ENCODE measurements at regions not wholly inside any gene's neighbourhood (a gene's known extent, or its start where the extent isn't known, plus 50 kb on each side); places are given as distances from the start of the nearest gene placed in this dataset.

DNA sequence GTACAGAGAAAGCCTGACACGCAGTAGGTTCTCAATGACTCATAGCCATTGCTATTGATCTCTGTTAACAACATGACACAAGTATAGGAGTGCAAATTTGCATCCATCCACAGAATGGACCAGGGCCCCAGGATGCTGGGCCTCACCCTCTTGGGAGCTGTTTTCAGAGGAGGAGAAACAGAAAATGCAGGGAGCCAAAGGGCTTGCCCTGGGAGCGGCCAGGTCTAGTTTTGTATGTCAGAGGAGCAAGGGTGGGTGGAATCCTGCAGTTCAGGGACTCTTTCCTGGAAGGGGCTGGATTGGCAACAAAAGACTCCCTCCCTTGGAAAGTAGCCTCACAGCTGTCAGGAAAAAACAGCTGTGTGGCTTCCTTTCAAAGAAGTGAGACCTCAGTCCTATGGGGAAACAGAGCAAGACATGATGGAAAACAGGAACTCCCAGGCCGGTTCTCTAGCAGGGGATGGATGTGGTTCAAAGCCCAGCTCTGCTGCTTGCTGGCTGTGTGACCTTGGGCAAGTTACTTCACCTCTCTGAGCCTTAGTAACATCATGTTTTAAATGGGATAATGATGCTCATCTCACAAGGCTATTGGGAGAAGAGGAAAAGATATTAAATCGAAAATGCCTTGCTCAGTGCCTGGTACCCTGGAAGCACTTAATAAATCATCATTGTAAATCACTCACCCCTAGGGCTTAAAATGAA is 50.5 kb upstream of the SH3PXD2B start:
- no peak for DNase-seq
- H3K9ac ChIP-seq (ENCODE audit: low read length) = no peak overlapping the region
- no peak overlapping the region for H2AFZ ChIP-seq (ENCODE audit: low read length)
- H3K27ac ChIP-seq (ENCODE audit: low read length) = no peak overlapping the region
- TF ChIP-seq EZH2phosphoT487 (IDR thresholded peaks at IDR 0.05; ENCODE audit: low read length) = no peak
- TF ChIP-seq, protein P1, sequence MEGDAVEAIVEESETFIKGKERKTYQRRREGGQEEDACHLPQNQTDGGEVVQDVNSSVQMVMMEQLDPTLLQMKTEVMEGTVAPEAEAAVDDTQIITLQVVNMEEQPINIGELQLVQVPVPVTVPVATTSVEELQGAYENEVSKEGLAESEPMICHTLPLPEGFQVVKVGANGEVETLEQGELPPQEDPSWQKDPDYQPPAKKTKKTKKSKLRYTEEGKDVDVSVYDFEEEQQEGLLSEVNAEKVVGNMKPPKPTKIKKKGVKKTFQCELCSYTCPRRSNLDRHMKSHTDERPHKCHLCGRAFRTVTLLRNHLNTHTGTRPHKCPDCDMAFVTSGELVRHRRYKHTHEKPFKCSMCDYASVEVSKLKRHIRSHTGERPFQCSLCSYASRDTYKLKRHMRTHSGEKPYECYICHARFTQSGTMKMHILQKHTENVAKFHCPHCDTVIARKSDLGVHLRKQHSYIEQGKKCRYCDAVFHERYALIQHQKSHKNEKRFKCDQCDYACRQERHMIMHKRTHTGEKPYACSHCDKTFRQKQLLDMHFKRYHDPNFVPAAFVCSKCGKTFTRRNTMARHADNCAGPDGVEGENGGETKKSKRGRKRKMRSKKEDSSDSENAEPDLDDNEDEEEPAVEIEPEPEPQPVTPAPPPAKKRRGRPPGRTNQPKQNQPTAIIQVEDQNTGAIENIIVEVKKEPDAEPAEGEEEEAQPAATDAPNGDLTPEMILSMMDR (IDR thresholded peaks at IDR 0.05; ENCODE audit: low read length) = no peak
- no peaks in the 10 kb centered on the region for H3K4me1 ChIP-seq (ENCODE audit: low read length)
- H3K9me2 ChIP-seq (replicated peaks; ENCODE audit: insufficient read depth, low read length) = no peaks in the 10 kb centered on the region
- H3K27me3 ChIP-seq (replicated peaks; ENCODE audit: insufficient read depth, low read length) = no peaks in the 10 kb centered on the region
- H3K9me3 ChIP-seq (replicated peaks; ENCODE audit: insufficient read depth, low read length) = no peaks in the 10 kb centered on the region
- H3K4me2 ChIP-seq (ENCODE audit: low read depth, low read length) = no peak overlapping the region
- no peaks in the 10 kb centered on the region for H3K36me3 ChIP-seq (replicated peaks; ENCODE audit: insufficient read depth, low read length)
- no peaks in the 10 kb centered on the region for H3K79me2 ChIP-seq (ENCODE audit: low read length)
- H4K20me1 ChIP-seq (ENCODE audit: insufficient read depth, low read length) = no peaks in the 10 kb centered on the region
- H3F3A ChIP-seq (ENCODE audit: insufficient read depth, low read length) = no peaks in the 10 kb centered on the region
- no peak overlapping the region for H3K4me3 ChIP-seq (ENCODE audit: low read length)

DNA sequence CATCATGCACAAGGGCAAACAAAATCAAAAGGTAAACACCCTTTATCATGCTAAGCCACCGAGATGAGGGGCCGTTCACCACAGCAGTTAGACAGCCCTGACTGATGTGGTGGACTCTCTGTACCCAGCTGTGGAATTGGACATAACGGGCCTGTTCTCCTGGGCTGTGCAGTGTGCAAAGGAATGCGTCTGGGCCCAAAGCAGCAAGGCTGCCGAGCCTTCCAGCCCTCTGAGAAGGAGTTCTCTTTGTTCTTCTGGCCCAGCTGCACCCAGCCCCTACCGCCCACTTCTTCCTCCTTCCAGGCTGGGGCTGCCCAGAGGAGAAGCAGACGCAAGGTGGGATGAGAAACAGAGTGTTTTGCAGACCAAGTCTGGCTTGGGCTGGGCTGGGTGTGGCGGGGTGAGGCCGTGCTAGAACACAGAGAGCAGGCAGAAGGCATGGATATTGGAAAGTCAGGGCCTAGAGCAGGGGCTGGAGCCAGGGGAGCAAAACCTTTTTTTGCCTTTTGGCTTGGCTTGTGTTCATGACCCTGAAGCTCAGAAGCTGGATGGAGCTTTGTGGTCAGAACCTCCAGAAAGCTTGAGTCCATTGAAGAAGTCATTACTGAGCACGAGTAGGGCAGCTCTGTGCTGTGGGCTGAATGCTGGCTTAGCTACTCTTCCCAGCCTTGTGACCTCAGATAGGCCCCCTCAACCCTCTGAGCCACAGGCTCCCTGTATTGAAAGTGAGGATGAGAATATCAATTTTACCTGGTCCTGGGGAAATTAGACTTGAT is 49.8 kb upstream of the SH3PXD2B start:
- Histone ChIP-seq H3F3A (ENCODE audit: insufficient read depth, low read length) (no peaks in the 10 kb centered on the region), H2AFZ (ENCODE audit: low read length) (no peak overlapping the region), H3K9me3 (replicated peaks; ENCODE audit: insufficient read depth, low read length) (no peaks in the 10 kb centered on the region), H3K4me2 (ENCODE audit: low read depth, low read length) (no peak overlapping the region), H3K79me2 (ENCODE audit: low read length) (no peaks in the 10 kb centered on the region), H3K36me3 (replicated peaks; ENCODE audit: insufficient read depth, low read length) (no peaks in the 10 kb centered on the region), H3K9me2 (replicated peaks; ENCODE audit: insufficient read depth, low read length) (no peaks in the 10 kb centered on the region), H3K4me1 (ENCODE audit: low read length) (no peaks in the 10 kb centered on the region), H3K9ac (ENCODE audit: low read length) (no peak overlapping the region), H3K27me3 (replicated peaks; ENCODE audit: insufficient read depth, low read length) (no peaks in the 10 kb centered on the region), H3K4me3 (ENCODE audit: low read length) (no peak overlapping the region), H4K20me1 (ENCODE audit: insufficient read depth, low read length) (no peaks in the 10 kb centered on the region), H3K27ac (ENCODE audit: low read length) (no peak overlapping the region)
- DNase-seq = no peak
- no peak for TF ChIP-seq EZH2 (optimal IDR thresholded peaks at IDR 0.05; ENCODE audit: low read depth, low read length)
- TF ChIP-seq EZH2phosphoT487 (IDR thresholded peaks at IDR 0.05; ENCODE audit: low read length) = no peak
- TF ChIP-seq, protein P1 (IDR thresholded peaks at IDR 0.05; ENCODE audit: low read length) = no peak
